Activated CD4-positive, alpha-beta memory T cell treated with anti-CD3 and anti-CD28 coated beads for 36 hours (primary cell): ENCODE measurements at regions not wholly inside any gene's neighbourhood (a gene's known extent, or its start where the extent isn't known, plus 50 kb on each side); places are given as distances from the start of the nearest gene placed in this dataset.
"Not testable (repeated sequence)": the region's sequence is repeated elsewhere in the genome, so short reads cannot be mapped to it uniquely, and the experiment has no call there.

Source experiments
- CTCF ChIA-PET: fragments of 350-600 bp; sonication (Branson Sonifier 250); formaldehyde crosslinking; loops from one replicate; lab custom pipeline; 2021; ENCODE audit warnings: antibody characterized with exemption, inconsistent platforms; lab: Charles Lee
- POLR2A ChIA-PET: fragments of 350-600 bp; sonication (Branson Sonifier 250); formaldehyde crosslinking; loops from one replicate; lab custom pipeline; 2021; ENCODE audit warnings: antibody characterized with exemption; lab: Charles Lee
- DNase-seq: peaks from one replicate; pipeline ENCODE4 v3.0.0-alpha.2; 2020
- H3K27ac Mint-ChIP-seq: one replicate; pipeline ENCODE4 v1.8.0; 2021; ENCODE audit warnings: mixed read lengths
- H3K27me3 Mint-ChIP-seq: one replicate; pipeline ENCODE4 v1.8.0; 2021; ENCODE audit warnings: mixed read lengths
- H3K36me3 Mint-ChIP-seq: one replicate; pipeline ENCODE4 v1.8.0; 2021; ENCODE audit warnings: mixed read lengths
- H3K4me1 Mint-ChIP-seq: one replicate; pipeline ENCODE4 v1.8.0; 2021; ENCODE audit warnings: low read depth, mixed read lengths
- H3K4me3 Mint-ChIP-seq: one replicate; pipeline ENCODE4 v1.8.0; 2021; ENCODE audit warnings: mild to moderate bottlenecking, mixed read lengths
- H3K9me3 Mint-ChIP-seq: one replicate; pipeline ENCODE4 v1.8.0; 2021; ENCODE audit warnings: mixed read lengths
- intact Hi-C: fragments of 100-400 bp; cut with micrococcal nuclease; formaldehyde crosslinking; loops from one replicate; pipeline ENCODE4 v1.15.1; 2023

DNA sequence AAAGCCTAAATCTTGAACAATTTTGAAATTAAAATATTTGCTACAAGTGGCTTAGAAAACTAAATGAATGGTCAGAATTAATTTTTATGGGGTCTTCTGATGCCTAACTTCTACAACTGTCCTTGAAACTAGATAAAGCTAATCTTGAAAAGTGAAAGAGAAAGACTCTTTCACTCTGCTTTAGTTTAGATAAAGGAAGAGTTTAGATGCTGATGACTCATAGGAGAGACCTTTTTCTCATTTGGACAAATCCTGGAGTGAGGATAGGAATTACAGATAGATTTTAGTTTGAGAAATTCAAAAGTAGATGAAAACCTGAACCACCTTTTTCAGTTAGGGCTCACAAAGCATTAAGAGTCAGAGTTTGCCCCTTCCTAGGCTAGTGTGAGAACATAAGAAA, 342.3 kb upstream of the GRID2 start:
- peaks cover 4% of the 10 kb centered on the region for H3K9me3 Mint-ChIP-seq
- no peak overlapping the region for H3K27ac Mint-ChIP-seq
- no peaks in the 10 kb centered on the region for H3K27me3 Mint-ChIP-seq
- no peaks in the 10 kb centered on the region for H3K4me1 Mint-ChIP-seq
- ChIA-PET POLR2A (no interaction called here), CTCF (no interaction called here)
- DNase-seq = no peak
- intact Hi-C loops = no loop called here
- no peaks in the 10 kb centered on the region for H3K36me3 Mint-ChIP-seq
- H3K4me3 Mint-ChIP-seq = no peak overlapping the region

DNA sequence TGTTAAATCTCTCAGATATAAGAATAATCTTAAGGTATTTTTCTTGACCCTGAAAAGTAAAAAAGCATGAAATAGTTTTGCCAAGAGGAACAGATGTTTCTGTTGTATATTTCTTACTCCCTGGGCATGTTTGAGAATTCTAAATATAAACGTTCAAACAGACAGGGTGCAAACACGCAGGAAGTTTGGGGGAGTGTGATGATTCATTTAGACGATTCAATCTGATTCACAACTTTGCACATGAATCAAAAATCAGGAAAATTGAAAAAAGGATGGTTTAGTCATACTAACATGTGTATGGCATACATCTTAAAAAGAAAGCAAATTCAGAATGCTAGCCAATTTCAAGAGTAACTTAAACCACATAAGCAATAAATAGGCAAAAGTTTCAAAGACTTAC, 340.3 kb upstream of the GRID2 start:
- ChIA-PET POLR2A (no interaction called here), CTCF (no interaction called here)
- H3K27ac Mint-ChIP-seq = no peak overlapping the region
- H3K9me3 Mint-ChIP-seq = peaks cover 2% of the 10 kb centered on the region
- no peak overlapping the region for H3K4me3 Mint-ChIP-seq
- no peaks in the 10 kb centered on the region for H3K4me1 Mint-ChIP-seq
- intact Hi-C loops = no loop called here
- no peaks in the 10 kb centered on the region for H3K36me3 Mint-ChIP-seq
- H3K27me3 Mint-ChIP-seq = no peaks in the 10 kb centered on the region
- no peak for DNase-seq

DNA sequence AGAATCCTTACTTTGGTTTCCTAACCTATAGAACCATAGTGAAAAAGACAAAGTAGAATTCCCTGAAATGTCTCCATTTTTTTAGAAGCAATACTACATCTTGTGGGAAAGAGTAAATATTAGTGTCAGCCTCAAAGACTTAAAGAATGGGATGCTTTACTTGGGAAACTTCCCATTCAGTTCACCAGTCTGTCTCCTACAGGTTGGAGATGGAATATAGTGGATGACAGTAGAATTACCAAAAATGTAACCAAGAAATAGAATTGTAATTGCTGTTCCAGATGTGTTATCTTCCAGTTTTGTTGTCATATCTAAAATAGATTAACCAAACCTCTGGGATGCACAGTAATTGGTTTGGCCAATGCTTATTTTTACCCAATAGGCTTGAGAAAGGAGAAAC, 338.6 kb upstream of the GRID2 start:
- DNase-seq = no peak
- Mint-ChIP-seq H3K36me3 (no peaks in the 10 kb centered on the region), H3K27me3 (no peaks in the 10 kb centered on the region), H3K4me1 (no peaks in the 10 kb centered on the region), H3K9me3 (no peaks in the 10 kb centered on the region), H3K27ac (no peak overlapping the region), H3K4me3 (no peak overlapping the region)
- POLR2A ChIA-PET = no interaction called here
- CTCF ChIA-PET = no interaction called here
- intact Hi-C loops = no loop called here

DNA sequence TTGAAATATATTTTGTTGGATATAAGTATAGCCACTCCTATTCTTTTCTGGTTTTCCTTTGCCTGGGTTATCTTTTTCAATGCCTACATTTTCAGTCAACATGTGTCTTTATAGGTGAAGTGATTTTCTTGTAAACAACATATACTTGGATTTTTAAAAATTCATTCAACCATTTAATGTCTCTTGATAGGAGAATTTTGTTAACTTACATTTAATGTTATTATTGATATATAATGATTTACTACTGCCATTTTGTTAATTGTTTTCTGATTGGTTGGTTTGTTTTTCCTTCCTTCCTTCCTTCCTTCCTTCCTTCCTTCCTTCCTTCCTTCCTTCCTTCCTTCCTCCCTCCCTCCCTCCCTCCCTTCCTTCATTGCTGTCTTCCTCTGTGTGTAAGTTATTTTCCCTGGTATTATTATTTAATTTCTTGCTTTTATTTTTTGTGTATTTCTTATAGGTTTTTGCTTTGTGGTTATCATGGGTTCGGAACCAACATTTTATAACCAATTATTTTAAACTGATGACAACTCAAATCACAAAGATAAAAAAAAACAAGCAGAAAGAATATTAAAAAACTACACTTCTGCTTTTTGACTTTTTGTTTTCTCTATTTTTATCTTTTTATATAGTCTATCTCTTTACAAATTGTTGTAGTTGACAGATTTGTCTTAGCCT, 330.1 kb upstream of the GRID2 start:
- H3K27me3 Mint-ChIP-seq = no peaks in the 10 kb centered on the region
- POLR2A ChIA-PET = no interaction called here
- CTCF ChIA-PET = no interaction called here
- intact Hi-C loops = no loop called here
- no peak overlapping the region for H3K4me3 Mint-ChIP-seq
- no peak for DNase-seq
- no peaks in the 10 kb centered on the region for H3K36me3 Mint-ChIP-seq
- peaks cover 7% of the 10 kb centered on the region for H3K9me3 Mint-ChIP-seq
- no peaks in the 10 kb centered on the region for H3K4me1 Mint-ChIP-seq
- no peak overlapping the region for H3K27ac Mint-ChIP-seq

DNA sequence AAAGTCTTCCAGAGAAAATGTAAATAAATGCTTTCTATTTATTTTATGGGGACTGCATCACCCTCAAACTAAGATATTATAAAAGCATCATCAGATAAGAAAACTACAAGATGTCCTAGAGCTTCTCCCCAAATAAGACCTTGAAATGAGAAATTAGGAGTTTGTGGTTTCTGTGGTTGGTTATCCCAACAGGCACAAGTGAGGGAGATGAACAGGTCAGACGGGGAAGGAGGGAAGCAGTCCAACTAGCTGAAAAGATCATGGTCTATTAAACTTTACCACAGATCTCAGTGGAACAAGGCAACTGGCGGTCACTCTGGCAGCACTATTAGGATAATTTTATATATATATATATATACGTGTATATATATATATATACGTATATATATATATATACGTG, 319.3 kb upstream of the GRID2 start:
- Mint-ChIP-seq H3K4me3 (no peak overlapping the region), H3K4me1 (no peaks in the 10 kb centered on the region), H3K27me3 (no peaks in the 10 kb centered on the region), H3K9me3 (no peaks in the 10 kb centered on the region), H3K27ac (no peak overlapping the region), H3K36me3 (no peaks in the 10 kb centered on the region)
- POLR2A ChIA-PET = no interaction called here
- no peak for DNase-seq
- CTCF ChIA-PET = no interaction called here
- intact Hi-C loops = no loop called here

DNA sequence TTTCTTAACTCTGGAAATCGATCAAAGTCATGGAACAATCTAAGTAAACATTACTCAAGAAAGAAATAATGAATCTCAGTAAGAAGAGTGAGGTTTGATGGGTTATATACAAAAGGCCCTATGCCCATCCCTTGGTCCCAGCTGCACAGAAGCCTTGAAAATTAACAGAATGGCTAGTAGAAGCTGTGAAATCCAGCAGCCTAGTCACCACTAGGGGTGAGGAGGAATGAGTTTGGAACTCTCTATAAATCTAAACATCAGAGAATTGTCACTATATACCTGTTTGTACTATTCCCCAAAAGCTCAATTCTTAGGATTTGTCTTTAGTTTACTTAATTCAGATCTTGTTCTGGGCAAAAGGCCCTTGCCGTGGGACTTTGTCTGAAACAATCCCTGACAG, 313.9 kb upstream of the GRID2 start:
- no peak overlapping the region for H3K27ac Mint-ChIP-seq
- H3K9me3 Mint-ChIP-seq = peaks cover 2% of the 10 kb centered on the region
- intact Hi-C loops = no loop called here
- H3K4me3 Mint-ChIP-seq = no peak overlapping the region
- H3K36me3 Mint-ChIP-seq = no peaks in the 10 kb centered on the region
- H3K27me3 Mint-ChIP-seq = no peaks in the 10 kb centered on the region
- ChIA-PET POLR2A (no interaction called here), CTCF (no interaction called here)
- DNase-seq = no peak
- H3K4me1 Mint-ChIP-seq = no peaks in the 10 kb centered on the region

DNA sequence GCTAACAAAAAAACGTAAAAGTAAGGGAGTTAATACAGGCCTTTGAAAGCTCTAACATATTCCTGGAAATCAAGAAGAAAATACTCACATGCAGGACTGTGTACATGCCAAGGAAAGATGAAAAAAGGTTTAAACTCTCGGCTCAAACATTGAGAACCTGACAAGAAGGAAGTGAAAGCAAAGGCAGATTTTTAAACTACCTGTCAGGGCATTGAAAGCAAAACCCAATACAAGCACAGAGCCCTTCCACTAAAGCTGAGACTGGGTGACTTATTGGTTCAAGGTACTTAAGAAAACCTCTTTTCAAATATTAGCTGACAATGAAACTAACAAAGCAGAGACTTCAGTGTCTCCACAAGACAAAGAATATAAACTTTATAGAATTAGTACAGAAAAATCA, 313.0 kb upstream of the GRID2 start:
- DNase-seq = no peak
- Mint-ChIP-seq H3K9me3 (peaks cover 2% of the 10 kb centered on the region), H3K27me3 (no peaks in the 10 kb centered on the region), H3K4me1 (no peaks in the 10 kb centered on the region), H3K27ac (no peak overlapping the region), H3K4me3 (no peak overlapping the region), H3K36me3 (no peaks in the 10 kb centered on the region)
- ChIA-PET CTCF (no interaction called here), POLR2A (no interaction called here)
- intact Hi-C loops = no loop called here

DNA sequence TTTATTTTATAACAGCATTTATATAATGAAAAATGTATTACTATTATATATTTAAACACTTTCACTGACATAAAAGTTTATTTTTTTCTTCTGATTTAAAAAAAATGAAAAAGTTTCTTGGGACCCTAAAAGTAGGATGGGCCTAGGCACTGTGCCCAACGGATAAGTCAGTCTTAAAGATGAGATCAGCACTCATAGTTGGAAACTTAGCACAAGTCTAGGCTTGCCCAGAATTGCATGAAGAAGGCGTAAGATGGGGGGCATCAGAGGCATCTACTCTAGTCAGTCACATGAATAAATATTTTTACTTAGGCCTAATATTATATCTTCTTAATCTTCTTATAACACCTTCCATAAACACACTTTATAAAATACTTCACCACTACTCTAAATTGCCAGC, 306.7 kb upstream of the GRID2 start:
- intact Hi-C loops = no loop called here
- Mint-ChIP-seq H3K27ac (no peak overlapping the region), H3K4me3 (no peak overlapping the region), H3K27me3 (no peaks in the 10 kb centered on the region), H3K36me3 (no peaks in the 10 kb centered on the region), H3K9me3 (no peaks in the 10 kb centered on the region), H3K4me1 (no peaks in the 10 kb centered on the region)
- CTCF ChIA-PET = no interaction called here
- no peak for DNase-seq
- POLR2A ChIA-PET = no interaction called here

DNA sequence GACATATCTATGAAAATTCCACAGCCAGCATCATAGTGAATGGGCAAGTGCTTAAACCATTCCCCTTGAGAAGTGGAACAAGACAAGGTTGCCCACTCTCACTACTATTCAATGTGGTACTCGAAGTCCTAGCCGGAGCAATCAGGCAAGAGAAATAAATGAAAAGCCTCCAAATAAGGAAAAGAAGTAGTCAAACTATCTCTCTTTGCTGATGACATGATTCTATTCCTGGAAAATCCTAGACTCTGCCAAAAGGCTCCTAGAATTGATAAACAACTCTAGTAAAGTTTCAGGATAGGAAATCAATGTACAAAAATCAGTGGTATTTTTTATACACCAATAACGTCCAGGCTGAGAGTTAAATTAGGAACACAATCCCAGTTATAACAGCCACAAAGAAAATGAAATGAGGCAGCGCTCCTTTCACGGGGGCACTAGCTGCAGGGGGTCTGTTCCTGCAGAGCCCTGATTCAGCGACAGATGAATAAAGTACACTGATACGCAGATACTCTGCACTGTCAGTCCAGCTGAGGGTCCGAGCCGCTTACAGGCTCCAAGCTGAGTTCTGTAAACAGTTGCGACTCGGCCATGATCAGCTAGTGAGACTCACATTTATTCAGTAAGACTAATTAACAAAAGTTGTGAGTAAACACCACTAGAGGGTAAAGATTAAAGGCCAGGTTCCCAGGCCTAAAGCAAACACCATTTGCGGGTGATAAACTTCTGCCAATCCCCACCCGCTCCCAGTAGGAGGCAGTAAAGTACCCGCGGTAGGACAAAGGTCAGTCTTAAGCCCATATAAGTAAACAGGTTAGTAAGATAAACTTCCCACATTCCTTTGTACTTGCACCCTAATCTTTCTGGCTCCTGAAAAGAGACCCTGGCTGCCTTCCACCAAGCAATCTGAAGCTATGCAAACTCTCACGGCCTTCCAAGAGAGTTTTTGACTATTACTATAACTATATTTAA, 290.6 kb upstream of the GRID2 start:
- CTCF ChIA-PET = no interaction called here
- Mint-ChIP-seq H3K27me3 (no peaks in the 10 kb centered on the region), H3K36me3 (no peaks in the 10 kb centered on the region), H3K4me1 (no peaks in the 10 kb centered on the region), H3K9me3 (peaks cover 13% of the 10 kb centered on the region), H3K27ac (no peak overlapping the region), H3K4me3 (no peak overlapping the region)
- intact Hi-C loops = no loop called here
- DNase-seq = no peak
- POLR2A ChIA-PET = no interaction called here

DNA sequence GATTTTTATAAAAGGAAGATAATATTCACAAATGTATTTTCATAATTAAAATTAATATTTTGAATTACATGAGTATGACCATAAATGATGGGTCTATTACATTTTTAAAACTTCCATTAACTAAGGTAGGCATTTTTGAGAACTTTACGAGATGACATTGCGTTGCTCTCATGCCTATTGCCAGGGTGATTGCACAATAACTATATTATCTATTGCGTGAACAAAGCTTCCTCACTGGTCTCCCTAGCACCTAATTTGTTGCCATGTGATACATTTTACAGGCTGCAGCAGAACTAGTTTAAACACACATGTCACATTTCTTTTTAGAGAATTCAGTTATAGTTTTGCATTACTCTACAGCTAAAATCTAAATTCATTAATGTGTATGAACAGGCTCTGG, 289.7 kb upstream of the GRID2 start:
- Mint-ChIP-seq H3K4me3 (no peak overlapping the region), H3K4me1 (no peaks in the 10 kb centered on the region), H3K27me3 (no peaks in the 10 kb centered on the region), H3K9me3 (peaks cover 9% of the 10 kb centered on the region), H3K36me3 (no peaks in the 10 kb centered on the region), H3K27ac (no peak overlapping the region)
- no peak for DNase-seq
- CTCF ChIA-PET = no interaction called here
- POLR2A ChIA-PET = no interaction called here
- intact Hi-C loops = no loop called here

DNA sequence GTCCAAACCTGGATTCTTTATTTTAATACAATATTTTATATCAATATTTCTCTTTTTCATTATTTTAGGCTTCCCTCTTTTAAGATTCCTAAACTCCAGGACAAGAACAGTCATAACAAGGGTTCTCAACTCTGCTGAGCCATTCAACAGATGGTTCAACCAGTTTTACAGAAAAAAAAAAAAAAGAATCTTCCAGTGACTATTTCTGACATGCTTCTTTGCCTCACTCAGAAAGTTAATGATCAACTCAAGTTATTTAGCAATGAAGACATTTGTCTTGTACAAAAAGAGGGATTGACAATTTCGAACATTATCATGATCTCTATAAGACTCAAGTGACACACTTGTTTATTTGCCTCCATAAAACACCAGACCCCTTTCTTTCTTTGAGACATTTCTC, 282.6 kb upstream of the GRID2 start:
- Mint-ChIP-seq H3K27me3 (no peaks in the 10 kb centered on the region), H3K27ac (no peak overlapping the region), H3K4me1 (no peaks in the 10 kb centered on the region), H3K4me3 (no peak overlapping the region), H3K9me3 (peaks cover 10% of the 10 kb centered on the region), H3K36me3 (no peaks in the 10 kb centered on the region)
- POLR2A ChIA-PET = no interaction called here
- CTCF ChIA-PET = no interaction called here
- intact Hi-C loops = no loop called here
- no peak for DNase-seq

DNA sequence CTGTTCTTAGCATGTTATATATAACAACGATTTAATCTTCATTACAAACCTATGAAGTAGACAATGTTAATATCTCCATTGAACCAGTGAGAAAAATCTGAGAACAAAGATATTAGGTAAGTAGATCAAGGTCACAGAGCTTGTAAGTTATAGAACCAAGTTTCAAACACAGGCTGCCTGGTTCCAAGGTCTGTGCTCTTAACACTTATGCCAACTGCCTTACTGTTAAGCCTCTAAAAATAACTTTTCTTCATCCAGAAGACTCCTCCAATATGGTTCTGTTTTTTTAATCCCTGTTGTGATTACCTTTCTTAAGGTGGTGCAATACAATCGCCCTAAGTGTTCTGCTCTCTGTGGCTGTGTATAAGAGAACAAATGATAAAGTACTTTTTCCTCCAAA, 282.0 kb upstream of the GRID2 start:
- Mint-ChIP-seq H3K27ac (no peak overlapping the region), H3K4me3 (no peak overlapping the region), H3K36me3 (no peaks in the 10 kb centered on the region), H3K9me3 (peaks cover 10% of the 10 kb centered on the region), H3K27me3 (no peaks in the 10 kb centered on the region), H3K4me1 (no peaks in the 10 kb centered on the region)
- POLR2A ChIA-PET = no interaction called here
- CTCF ChIA-PET = no interaction called here
- intact Hi-C loops = no loop called here
- no peak for DNase-seq

DNA sequence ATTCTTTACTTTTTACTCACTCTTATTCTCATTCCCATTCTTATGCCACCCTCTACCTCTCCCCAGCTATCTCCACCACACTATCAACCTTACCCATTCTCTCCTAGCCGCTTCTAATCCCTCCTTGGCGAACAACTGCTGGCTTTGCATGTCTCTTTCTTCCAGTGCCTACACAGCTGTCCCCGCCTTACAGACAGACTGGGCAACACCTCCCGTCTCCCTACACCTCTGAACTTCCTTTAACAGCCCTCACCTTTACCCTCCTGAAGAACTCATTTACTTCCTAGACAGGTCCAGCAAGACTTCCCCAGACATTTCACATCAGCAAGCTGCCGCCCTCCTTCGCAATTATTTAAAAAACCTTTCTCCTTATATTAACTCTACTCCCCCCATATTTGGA, 274.9 kb upstream of the GRID2 start:
- H3K4me1 Mint-ChIP-seq, intact Hi-C loops, DNase-seq, POLR2A ChIA-PET, H3K9me3 Mint-ChIP-seq, CTCF ChIA-PET, H3K27me3 Mint-ChIP-seq, H3K4me3 Mint-ChIP-seq, H3K27ac Mint-ChIP-seq, H3K36me3 Mint-ChIP-seq: not testable (repeated sequence)
